ENCODE measurements at regions not wholly inside any gene's neighbourhood (a gene's known extent, or its start where the extent isn't known, plus 50 kb on each side); places are given as distances from the start of the nearest gene placed in this dataset.

- TF ChIP-seq CTCF (IDR thresholded peaks at IDR 0.05) (no peak), POLR2A (IDR thresholded peaks at IDR 0.05) (no peak)
Measured at GRCh38 chr2:15116830-15117229, 444.3 kb downstream of the NBAS start.
